OCI-LY3 (cell line): ENCODE measurements at regions not wholly inside any gene's neighbourhood (a gene's known extent, or its start where the extent isn't known, plus 50 kb on each side); places are given as distances from the start of the nearest gene placed in this dataset.

Experiments used
- EZH2phosphoT487 ChIP-seq: fragments of 200-600 bp; shearing (Covaris generic); IDR thresholded peaks from 2 replicates; pipeline ENCODE4 v1.6.1; 2018; ENCODE audit warnings: antibody characterized with exemption, mixed run types, low read depth
- TF ChIP-seq, protein P1 (sequence below): fragments of 200-600, 300-600 bp; sonication (generic); IDR thresholded peaks from 2 replicates; pipeline ENCODE4 v1.5.1; 2014; ENCODE audit warnings: antibody characterized with exemption, low read length, low read depth

GRCh38 chr11:11732116-11732515 is 109.7 kb upstream of the USP47 start:
- TF ChIP-seq, protein P1, sequence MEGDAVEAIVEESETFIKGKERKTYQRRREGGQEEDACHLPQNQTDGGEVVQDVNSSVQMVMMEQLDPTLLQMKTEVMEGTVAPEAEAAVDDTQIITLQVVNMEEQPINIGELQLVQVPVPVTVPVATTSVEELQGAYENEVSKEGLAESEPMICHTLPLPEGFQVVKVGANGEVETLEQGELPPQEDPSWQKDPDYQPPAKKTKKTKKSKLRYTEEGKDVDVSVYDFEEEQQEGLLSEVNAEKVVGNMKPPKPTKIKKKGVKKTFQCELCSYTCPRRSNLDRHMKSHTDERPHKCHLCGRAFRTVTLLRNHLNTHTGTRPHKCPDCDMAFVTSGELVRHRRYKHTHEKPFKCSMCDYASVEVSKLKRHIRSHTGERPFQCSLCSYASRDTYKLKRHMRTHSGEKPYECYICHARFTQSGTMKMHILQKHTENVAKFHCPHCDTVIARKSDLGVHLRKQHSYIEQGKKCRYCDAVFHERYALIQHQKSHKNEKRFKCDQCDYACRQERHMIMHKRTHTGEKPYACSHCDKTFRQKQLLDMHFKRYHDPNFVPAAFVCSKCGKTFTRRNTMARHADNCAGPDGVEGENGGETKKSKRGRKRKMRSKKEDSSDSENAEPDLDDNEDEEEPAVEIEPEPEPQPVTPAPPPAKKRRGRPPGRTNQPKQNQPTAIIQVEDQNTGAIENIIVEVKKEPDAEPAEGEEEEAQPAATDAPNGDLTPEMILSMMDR, result no peak
- no peak for TF ChIP-seq EZH2phosphoT487
